Urinary bladder (tissue), 3 donors: ENCODE measurements at regions not wholly inside any gene's neighbourhood (a gene's known extent, or its start where the extent isn't known, plus 50 kb on each side); places are given as distances from the start of the nearest gene placed in this dataset.
"Not testable (repeated sequence)": the region's sequence is repeated elsewhere in the genome, so short reads cannot be mapped to it uniquely, and the experiment has no call there.

Experiments used
- DNase-seq: peaks from one replicate; pipeline ENCODE4 v3.0.0-alpha.2; 2015; ENCODE audit errors: extremely low spot score
- H3K27ac ChIP-seq: one replicate; pipeline ENCODE4 v1.5.1; 2013; ENCODE audit warnings: low read depth, mild to moderate bottlenecking, moderate library complexity
- H3K36me3 ChIP-seq: one replicate; pipeline ENCODE4 v1.6.1; 2013; ENCODE audit warnings: mild to moderate bottlenecking, moderate library complexity; ENCODE audit not compliant: insufficient read depth
- H3K4me1 ChIP-seq: one replicate; pipeline ENCODE4 v1.6.1; 2013; ENCODE audit warnings: mild to moderate bottlenecking, moderate library complexity; ENCODE audit not compliant: insufficient read depth
- H3K4me3 ChIP-seq: one replicate; pipeline ENCODE4 v1.5.1; 2013; ENCODE audit warnings: low read depth, low read length
- WGBS: extraction: QIAGEN DNeasy Blood & Tissue Kit; methylation state at CpG from one replicate; pipeline ENCODE4 v1.1.7; 2013; 5-methylcytosine and 5-hydroxymethylcytosine counted together
- donor health status: healthy with polysubstance abuse.
- donor health status: healthy.

DNA sequence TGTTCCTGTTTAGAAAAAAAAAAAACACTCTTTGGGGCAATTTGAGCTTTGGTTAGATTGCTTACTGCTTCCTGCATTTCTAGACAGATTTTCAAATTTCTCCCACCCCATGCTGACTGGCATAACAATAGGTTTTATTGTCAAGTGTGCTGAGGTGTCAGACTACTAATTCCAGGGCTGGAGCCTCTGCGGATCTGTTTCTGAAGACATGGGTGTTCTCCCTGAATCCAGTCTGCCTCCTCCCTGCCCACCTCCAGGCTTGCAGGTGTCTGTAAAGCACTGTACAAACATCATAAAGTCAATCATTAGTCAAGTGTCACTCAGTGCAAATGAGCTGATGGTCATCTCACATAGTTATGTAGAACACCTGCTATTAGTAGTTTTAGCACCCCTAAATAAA lies 292.4 kb downstream of the GATA3 start:
- H3K36me3 ChIP-seq, result no peaks in the 10 kb centered on the region
- WGBS, result 45% methylated on average over 1 of the region's 1 CpG
- no peaks in the 10 kb centered on the region for H3K4me1 ChIP-seq
- H3K27ac ChIP-seq, result no peak overlapping the region
- no peak for DNase-seq
- H3K4me3 ChIP-seq, result no peak overlapping the region

GRCh38 chr10:8347614-8348013 lies 293.1 kb downstream of the GATA3 start:
- not testable (repeated sequence) for H3K4me3 ChIP-seq, H3K36me3 ChIP-seq, H3K27ac ChIP-seq, DNase-seq, H3K4me1 ChIP-seq
- 84% methylated on average over 4 of the region's 4 CpGs for WGBS

- 29% methylated on average over 10 of the region's 10 CpGs for WGBS
- Histone ChIP-seq H3K4me1 (no peaks in the 10 kb centered on the region), H3K36me3 (no peaks in the 10 kb centered on the region), H3K27ac (no peak overlapping the region), H3K4me3 (no peak overlapping the region)
- DNase-seq, result no peak
Observed at GRCh38 chr10:8349610-8350249, 295.2 kb downstream of the GATA3 start.

- no peak for DNase-seq
- 42% methylated on average over 5 of the region's 5 CpGs for WGBS
- Histone ChIP-seq H3K36me3 (no peaks in the 10 kb centered on the region), H3K27ac (no peak overlapping the region), H3K4me1 (no peaks in the 10 kb centered on the region), H3K4me3 (no peak overlapping the region)
Observed at GRCh38 chr10:8350250-8350967, 295.9 kb downstream of the GATA3 start.

- WGBS, result 78% methylated on average over 10 of the region's 10 CpGs
- no peaks in the 10 kb centered on the region for H3K36me3 ChIP-seq
- no peak overlapping the region for H3K4me3 ChIP-seq
- DNase-seq, result no peak
- no peak overlapping the region for H3K27ac ChIP-seq
- H3K4me1 ChIP-seq, result no peaks in the 10 kb centered on the region
Observed at GRCh38 chr10:8352171-8353075, 297.9 kb downstream of the GATA3 start.

GRCh38 chr10:8356283-8356682 lies 301.8 kb downstream of the GATA3 start:
- Histone ChIP-seq H3K36me3 (no peaks in the 10 kb centered on the region), H3K27ac (no peak overlapping the region), H3K4me3 (no peak overlapping the region), H3K4me1 (no peaks in the 10 kb centered on the region)
- DNase-seq, result no peak
- WGBS, result 89% methylated on average over 2 of the region's 2 CpGs

DNA sequence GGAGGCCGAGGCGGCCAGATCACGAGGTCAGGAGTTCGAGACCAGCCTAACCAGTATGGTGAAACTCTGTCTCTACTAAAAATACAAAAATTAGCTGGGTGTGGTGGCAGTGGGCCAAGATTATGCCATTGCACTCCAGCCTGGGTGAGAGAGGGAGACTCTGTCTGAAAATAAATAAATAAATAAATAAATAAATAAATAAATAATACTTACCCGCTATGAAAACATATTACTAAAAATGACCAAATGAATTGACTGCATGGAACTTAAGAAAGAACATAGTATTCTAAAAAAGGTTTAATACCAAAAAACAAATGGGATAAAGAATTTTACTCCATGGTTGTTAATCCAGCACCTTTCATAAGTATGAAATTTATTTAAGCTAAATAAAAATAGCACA lies 305.0 kb downstream of the GATA3 start:
- no peaks in the 10 kb centered on the region for H3K36me3 ChIP-seq
- H3K4me3 ChIP-seq, result no peak overlapping the region
- no peaks in the 10 kb centered on the region for H3K4me1 ChIP-seq
- no peak for DNase-seq
- no peak overlapping the region for H3K27ac ChIP-seq
- 96% methylated on average over 5 of the region's 5 CpGs for WGBS

DNA sequence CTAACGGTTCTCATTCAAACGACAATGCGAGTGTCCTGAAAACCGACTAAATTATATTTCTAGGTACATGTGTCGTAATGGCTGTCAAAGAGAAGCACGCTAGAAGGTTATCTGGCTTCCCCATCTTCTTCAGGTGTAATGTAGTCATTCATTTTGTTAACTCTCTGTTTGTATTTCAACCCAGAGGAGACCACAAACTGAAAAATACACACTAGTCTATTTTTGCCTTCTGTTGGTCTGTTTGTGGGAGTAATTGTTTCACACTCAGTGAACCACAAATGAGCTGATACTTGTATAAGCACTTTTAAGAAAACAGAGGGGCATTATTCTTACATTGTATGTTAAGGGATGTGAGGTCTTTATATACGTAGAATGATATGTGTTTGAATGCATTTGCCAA lies 305.9 kb downstream of the GATA3 start:
- WGBS, result 86% methylated on average over 7 of the region's 7 CpGs
- H3K27ac ChIP-seq, result no peak overlapping the region
- no peaks in the 10 kb centered on the region for H3K36me3 ChIP-seq
- DNase-seq, result no peak
- H3K4me3 ChIP-seq, result no peak overlapping the region
- no peaks in the 10 kb centered on the region for H3K4me1 ChIP-seq

DNA sequence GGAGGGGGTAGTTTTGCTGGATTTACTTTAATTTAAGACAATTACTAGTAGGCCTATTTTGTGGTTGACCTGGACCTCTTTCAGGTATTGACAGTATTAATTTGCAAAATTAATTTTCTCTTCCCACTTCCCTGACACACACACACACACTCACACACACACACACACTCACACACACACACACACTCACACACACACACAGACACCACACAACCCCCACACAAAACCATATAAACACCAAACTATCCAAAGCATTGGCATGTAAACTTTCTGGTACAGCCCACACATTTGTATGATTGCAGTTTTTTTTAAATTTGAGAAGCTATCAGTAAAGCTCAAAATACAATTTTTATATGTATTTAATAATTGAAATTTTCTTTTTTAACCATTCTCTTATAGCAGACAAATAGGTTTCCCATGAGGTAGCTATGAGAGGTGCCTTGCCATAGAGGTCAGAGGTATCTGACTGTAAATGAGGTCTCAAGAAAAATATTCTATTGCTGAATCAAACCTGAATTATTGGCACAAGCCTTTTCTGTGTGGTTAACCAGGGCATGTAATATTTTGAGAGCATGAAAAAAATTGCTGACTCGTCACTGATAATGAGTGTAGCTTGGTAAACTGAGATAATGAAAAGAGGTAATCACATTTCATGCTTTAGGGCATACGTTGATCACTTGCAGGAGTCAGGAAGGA lies 306.5 kb downstream of the GATA3 start:
- Histone ChIP-seq H3K27ac (no peak overlapping the region), H3K4me3 (no peak overlapping the region), H3K4me1 (no peaks in the 10 kb centered on the region), H3K36me3 (no peaks in the 10 kb centered on the region)
- 55% methylated on average over 2 of the region's 2 CpGs for WGBS
- DNase-seq, result no peak

DNA sequence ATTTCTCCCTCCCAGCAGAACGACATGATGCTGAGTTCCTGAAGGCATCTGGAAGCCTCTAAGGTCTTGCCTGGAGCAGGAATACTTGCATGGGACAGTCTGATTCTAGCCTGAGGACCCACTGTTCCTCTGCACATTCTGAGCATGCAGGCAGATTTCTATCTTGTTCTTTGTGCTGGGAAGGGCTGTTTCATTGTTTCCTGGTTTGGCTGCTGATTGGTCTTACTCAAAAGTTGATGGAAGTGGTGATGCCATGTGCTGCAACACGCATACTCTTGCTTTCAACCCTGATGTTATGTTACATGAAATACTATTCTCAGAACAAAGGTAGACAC lies 307.0 kb downstream of the GATA3 start:
- DNase-seq, result no peak
- 45% methylated on average over 2 of the region's 2 CpGs for WGBS
- no peak overlapping the region for H3K4me3 ChIP-seq
- H3K4me1 ChIP-seq, result no peaks in the 10 kb centered on the region
- H3K36me3 ChIP-seq, result no peaks in the 10 kb centered on the region
- H3K27ac ChIP-seq, result no peak overlapping the region

DNA sequence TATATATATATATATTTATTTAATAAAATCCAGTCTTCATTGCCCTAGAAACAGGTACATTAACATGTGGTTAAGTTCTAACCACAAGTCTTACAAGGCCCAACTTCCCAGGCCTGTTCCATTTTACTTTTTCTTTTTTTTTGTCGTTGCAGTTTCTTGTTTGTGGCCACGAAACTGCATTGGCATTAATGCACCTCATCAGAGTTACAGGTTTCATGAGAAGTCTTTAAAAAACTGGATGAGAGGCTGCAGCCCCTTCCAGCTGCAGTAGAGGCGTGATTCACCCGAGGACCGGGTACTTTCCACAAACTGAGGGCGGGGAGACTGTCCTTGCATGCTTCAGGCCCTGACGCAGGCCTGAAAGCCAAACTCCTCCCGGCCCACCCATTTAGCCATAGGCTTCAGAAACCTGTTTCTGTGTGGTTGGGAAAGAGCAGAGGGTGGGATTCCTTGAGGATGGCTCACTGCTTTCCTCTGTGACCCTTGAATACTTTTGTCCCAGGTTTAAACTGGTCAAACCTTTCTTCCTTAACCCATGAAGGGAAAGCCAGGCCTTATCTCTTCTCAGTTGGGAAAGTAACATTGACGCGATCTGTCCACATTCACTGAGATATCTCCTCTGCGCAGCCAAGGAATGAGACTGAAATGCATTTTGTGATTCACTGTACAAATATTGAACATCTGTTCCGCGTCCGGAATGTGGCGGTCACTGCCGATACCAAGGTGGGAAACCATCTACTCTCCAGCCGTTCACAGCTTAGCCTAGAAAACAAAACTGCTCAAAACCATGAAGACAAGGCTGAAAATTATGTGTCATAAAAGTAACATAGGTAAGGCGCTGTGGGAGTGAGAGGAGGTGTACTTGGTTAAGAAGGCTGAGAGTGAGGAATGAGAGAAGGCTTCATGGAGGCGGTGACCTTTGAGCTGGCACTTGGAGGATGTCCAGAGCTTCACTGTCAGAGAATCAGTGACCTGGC lies 311.7 kb downstream of the GATA3 start:
- 51% methylated on average over 19 of the region's 19 CpGs for WGBS
- Histone ChIP-seq H3K4me3 (no peak overlapping the region), H3K27ac (no peak overlapping the region), H3K4me1 (no peaks in the 10 kb centered on the region), H3K36me3 (no peaks in the 10 kb centered on the region)
- no peak for DNase-seq

DNA sequence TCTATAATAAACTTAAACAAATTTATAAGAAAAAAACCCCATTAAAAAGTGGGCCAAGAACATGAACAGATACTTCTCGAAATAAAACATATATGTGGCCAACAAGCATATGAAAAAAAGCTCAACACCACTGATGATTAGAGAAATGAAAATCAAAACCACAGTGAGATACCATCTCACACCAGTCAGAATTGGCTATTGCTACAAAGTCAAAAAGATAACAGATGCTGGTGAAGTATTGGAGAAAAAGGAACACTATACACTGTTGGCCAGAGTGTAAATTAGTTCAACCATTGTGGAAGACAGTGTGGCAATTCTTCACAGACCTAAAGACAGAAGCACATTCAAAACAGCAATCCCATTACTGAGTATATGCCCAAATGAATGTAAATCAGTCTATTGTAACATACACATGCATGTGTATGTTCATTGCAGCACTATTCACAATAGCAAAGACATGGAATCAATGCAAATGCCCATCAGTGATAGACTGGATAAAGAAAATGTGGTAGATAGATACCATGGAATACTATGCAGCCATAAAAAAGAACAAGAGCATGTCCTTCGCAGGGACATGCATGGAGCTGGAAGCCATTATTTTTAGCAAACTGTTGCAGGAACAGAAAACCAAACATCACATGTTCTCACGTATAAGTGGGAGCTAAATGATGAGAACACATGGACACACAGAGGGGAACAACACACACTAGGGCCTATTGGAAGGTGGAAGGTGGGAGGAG lies 313.4 kb downstream of the GATA3 start:
- DNase-seq, H3K4me1 ChIP-seq, H3K4me3 ChIP-seq, H3K36me3 ChIP-seq, H3K27ac ChIP-seq: not testable (repeated sequence)
- 92% methylated on average over 3 of the region's 3 CpGs for WGBS
